Astrocyte (in vitro differentiated cells and primary cell): ENCODE measurements at regions not wholly inside any gene's neighbourhood (a gene's known extent, or its start where the extent isn't known, plus 50 kb on each side); places are given as distances from the start of the nearest gene placed in this dataset.

Experiments
- DNase-seq: peaks from one replicate; pipeline ENCODE4 v3.0.0-alpha.2; 2010; ENCODE audit warnings: low read depth
- FAIRE-seq: peaks from 2 replicates; lab custom pipeline; 2011; peaks lifted over from hg19 to GRCh38; lab: Jason Lieb, UNC
- H2AFZ ChIP-seq: 2 replicates; pipeline ENCODE4 v1.6.0; 2012; ENCODE audit warnings: low read depth, low read length, inconsistent platforms
- H3K27ac ChIP-seq: 2 replicates; pipeline ENCODE4 v1.5.1; 2011; ENCODE audit warnings: low read depth, low read length, inconsistent platforms
- H3K27me3 ChIP-seq: 2 replicates; pipeline ENCODE4 v1.6.0; 2011; ENCODE audit warnings: low read length, inconsistent platforms; ENCODE audit not compliant: insufficient read depth
- H3K36me3 ChIP-seq: 2 replicates; pipeline ENCODE4 v1.5.1; 2011; ENCODE audit warnings: low read length, inconsistent platforms; ENCODE audit not compliant: insufficient read depth
- H3K4me1 ChIP-seq: 2 replicates; pipeline ENCODE4 v1.5.1; 2011; ENCODE audit warnings: low read length, inconsistent platforms; ENCODE audit not compliant: insufficient read depth
- H3K4me2 ChIP-seq: 2 replicates; pipeline ENCODE4 v1.6.0; 2012; ENCODE audit warnings: low read length, inconsistent platforms
- H3K4me3 ChIP-seq: 2 replicates; pipeline ENCODE4 v1.5.1; 2011; ENCODE audit warnings: low read depth, mild to moderate bottlenecking, low read length, inconsistent platforms; ENCODE audit not compliant: insufficient read depth
- H3K79me2 ChIP-seq: 2 replicates; pipeline ENCODE4 v1.6.0; 2012; ENCODE audit warnings: mild to moderate bottlenecking, low read length, inconsistent platforms; ENCODE audit not compliant: insufficient read depth
- H3K9ac ChIP-seq: 2 replicates; pipeline ENCODE4 v1.6.0; 2012; ENCODE audit warnings: mild to moderate bottlenecking, low read length, inconsistent platforms
- H3K9me3 ChIP-seq: 2 replicates; pipeline ENCODE4 v1.5.1; 2012; ENCODE audit warnings: low read depth, mild to moderate bottlenecking, low read length, inconsistent platforms; ENCODE audit not compliant: insufficient read depth
- H4K20me1 ChIP-seq: 2 replicates; pipeline ENCODE4 v1.6.0; 2012; ENCODE audit warnings: low read length, inconsistent platforms; ENCODE audit not compliant: insufficient read depth
- H3K27ac Mint-ChIP-seq: one replicate; pipeline ENCODE4 v1.8.0; 2021; ENCODE audit warnings: mild to moderate bottlenecking, mixed read lengths; ENCODE audit not compliant: unreplicated experiment
- H3K27me3 Mint-ChIP-seq: one replicate; pipeline ENCODE4 v1.8.0; 2021; ENCODE audit warnings: low read depth, mixed read lengths; ENCODE audit not compliant: unreplicated experiment
- H3K36me3 Mint-ChIP-seq: one replicate; pipeline ENCODE4 v1.8.0; 2021; ENCODE audit warnings: low read depth, mixed read lengths; ENCODE audit not compliant: unreplicated experiment
- H3K4me1 Mint-ChIP-seq: one replicate; pipeline ENCODE4 v1.8.0; 2021; ENCODE audit warnings: low read depth, mixed read lengths; ENCODE audit not compliant: unreplicated experiment
- H3K4me3 Mint-ChIP-seq: one replicate; pipeline ENCODE4 v1.8.0; 2021; ENCODE audit warnings: mild to moderate bottlenecking, moderate library complexity, mixed read lengths; ENCODE audit not compliant: unreplicated experiment
- H3K9me3 Mint-ChIP-seq: one replicate; pipeline ENCODE4 v1.8.0; 2021; ENCODE audit warnings: mild to moderate bottlenecking, mixed read lengths; ENCODE audit not compliant: unreplicated experiment
- CTCF ChIP-seq: IDR thresholded peaks from 2 replicates; pipeline ENCODE4 v1.5.1; 2011; ENCODE audit warnings: low read depth, mild to moderate bottlenecking, inconsistent platforms, low read length, moderate library complexity; ENCODE audit not compliant: insufficient read depth
- EZH2 ChIP-seq: IDR thresholded peaks from 2 replicates; pipeline ENCODE4 v1.6.1; 2012; ENCODE audit warnings: mild to moderate bottlenecking, low read length, inconsistent platforms; ENCODE audit not compliant: insufficient read depth

- no peak overlapping the region for H3K4me3 Mint-ChIP-seq
- Histone ChIP-seq H3K27ac (no peak overlapping the region), H3K79me2 (no peaks in the 10 kb centered on the region), H3K4me2 (no peak overlapping the region), H3K36me3 (no peaks in the 10 kb centered on the region), H3K4me3 (no peak overlapping the region), H2AFZ (no peak overlapping the region), H3K4me1 (no peaks in the 10 kb centered on the region), H3K9ac (no peak overlapping the region), H3K27me3 (no peaks in the 10 kb centered on the region), H3K9me3 (no peaks in the 10 kb centered on the region), H4K20me1 (no peaks in the 10 kb centered on the region)
- DNase-seq (no peak), FAIRE-seq (no peak)
- H3K4me1 Mint-ChIP-seq, result no peaks in the 10 kb centered on the region
- no peaks in the 10 kb centered on the region for H3K36me3 Mint-ChIP-seq
- TF ChIP-seq EZH2 (no peak), CTCF (no peak)
- H3K27ac Mint-ChIP-seq, result no peak overlapping the region
- peaks cover 25% of the 10 kb centered on the region for H3K27me3 Mint-ChIP-seq
- peaks cover 8% of the 10 kb centered on the region for H3K9me3 Mint-ChIP-seq
Measured at GRCh38 chr10:117721873-117722272, 179.3 kb downstream of the EMX2 start.

DNA sequence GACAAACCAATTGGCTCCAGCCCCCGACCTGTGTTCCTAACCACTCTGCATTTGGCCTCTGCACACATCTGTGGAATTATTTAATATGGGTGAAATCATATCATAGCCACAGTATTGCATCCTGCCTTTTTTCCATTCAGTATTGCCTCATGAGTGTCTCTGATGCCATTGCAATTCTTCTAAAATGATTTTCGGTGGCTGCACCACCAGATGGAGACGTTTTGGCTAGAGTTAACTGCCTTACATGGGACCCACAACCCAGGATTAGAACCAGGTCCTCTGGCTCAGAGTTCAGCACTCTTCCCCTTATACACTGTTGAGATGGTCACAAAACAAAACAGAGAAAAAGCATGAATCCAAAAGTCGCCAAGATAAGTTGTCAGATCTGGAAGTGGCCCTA, 180.8 kb downstream of the EMX2 start:
- FAIRE-seq (no peak), DNase-seq (no peak)
- Histone ChIP-seq H3K9me3 (no peaks in the 10 kb centered on the region), H3K4me3 (no peak overlapping the region), H3K4me2 (no peak overlapping the region), H2AFZ (no peak overlapping the region), H3K36me3 (no peaks in the 10 kb centered on the region), H4K20me1 (no peaks in the 10 kb centered on the region), H3K4me1 (no peaks in the 10 kb centered on the region), H3K79me2 (no peaks in the 10 kb centered on the region), H3K27ac (no peak overlapping the region), H3K9ac (no peak overlapping the region), H3K27me3 (no peaks in the 10 kb centered on the region)
- Mint-ChIP-seq H3K9me3 (peaks cover 3% of the 10 kb centered on the region), H3K4me1 (no peaks in the 10 kb centered on the region), H3K27me3 (peaks cover 33% of the 10 kb centered on the region), H3K4me3 (no peak overlapping the region), H3K36me3 (no peaks in the 10 kb centered on the region), H3K27ac (no peak overlapping the region)
- TF ChIP-seq EZH2 (no peak), CTCF (no peak)

- Histone ChIP-seq H4K20me1 (no peaks in the 10 kb centered on the region), H3K4me3 (no peak overlapping the region), H3K9ac (no peak overlapping the region), H3K9me3 (no peaks in the 10 kb centered on the region), H3K4me2 (no peak overlapping the region), H2AFZ (no peak overlapping the region), H3K27ac (no peak overlapping the region), H3K4me1 (no peaks in the 10 kb centered on the region), H3K27me3 (peaks cover 3% of the 10 kb centered on the region), H3K79me2 (no peaks in the 10 kb centered on the region), H3K36me3 (no peaks in the 10 kb centered on the region)
- Mint-ChIP-seq H3K4me3 (no peak overlapping the region), H3K9me3 (peaks cover 3% of the 10 kb centered on the region), H3K27me3 (peaks cover 50% of the 10 kb centered on the region), H3K4me1 (no peaks in the 10 kb centered on the region), H3K36me3 (no peaks in the 10 kb centered on the region), H3K27ac (no peak overlapping the region)
- FAIRE-seq (no peak), DNase-seq (no peak)
- TF ChIP-seq CTCF (no peak), EZH2 (no peak)
Measured at GRCh38 chr10:117725993-117726392, 183.4 kb downstream of the EMX2 start.
